ENCODE measurements at regions not wholly inside any gene's neighbourhood (a gene's known extent, or its start where the extent isn't known, plus 50 kb on each side); places are given as distances from the start of the nearest gene placed in this dataset.

DNA sequence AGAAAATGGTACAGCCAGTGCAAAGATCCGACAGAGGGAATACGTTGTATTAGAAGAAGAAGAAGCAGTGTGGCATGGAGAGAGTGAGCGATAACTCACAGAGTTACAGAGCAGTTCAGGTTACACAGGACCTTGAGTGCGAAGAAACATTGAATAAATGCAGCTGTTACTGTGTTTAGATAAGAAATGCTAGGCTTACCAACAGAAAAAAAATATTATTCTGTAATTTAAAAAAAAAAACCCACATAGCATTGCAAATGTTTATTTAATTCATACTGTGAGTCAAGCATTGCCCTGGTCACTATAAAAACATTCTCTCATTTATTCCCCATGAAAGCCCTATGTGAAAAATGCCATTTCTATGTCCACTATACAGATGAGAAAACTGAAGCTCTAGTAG, 373.4 kb upstream of the EPHA7 start:
- DNase-seq (ENCODE audit: low spot score), result no peak
- TF ChIP-seq, protein P1, sequence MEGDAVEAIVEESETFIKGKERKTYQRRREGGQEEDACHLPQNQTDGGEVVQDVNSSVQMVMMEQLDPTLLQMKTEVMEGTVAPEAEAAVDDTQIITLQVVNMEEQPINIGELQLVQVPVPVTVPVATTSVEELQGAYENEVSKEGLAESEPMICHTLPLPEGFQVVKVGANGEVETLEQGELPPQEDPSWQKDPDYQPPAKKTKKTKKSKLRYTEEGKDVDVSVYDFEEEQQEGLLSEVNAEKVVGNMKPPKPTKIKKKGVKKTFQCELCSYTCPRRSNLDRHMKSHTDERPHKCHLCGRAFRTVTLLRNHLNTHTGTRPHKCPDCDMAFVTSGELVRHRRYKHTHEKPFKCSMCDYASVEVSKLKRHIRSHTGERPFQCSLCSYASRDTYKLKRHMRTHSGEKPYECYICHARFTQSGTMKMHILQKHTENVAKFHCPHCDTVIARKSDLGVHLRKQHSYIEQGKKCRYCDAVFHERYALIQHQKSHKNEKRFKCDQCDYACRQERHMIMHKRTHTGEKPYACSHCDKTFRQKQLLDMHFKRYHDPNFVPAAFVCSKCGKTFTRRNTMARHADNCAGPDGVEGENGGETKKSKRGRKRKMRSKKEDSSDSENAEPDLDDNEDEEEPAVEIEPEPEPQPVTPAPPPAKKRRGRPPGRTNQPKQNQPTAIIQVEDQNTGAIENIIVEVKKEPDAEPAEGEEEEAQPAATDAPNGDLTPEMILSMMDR (IDR thresholded peaks at IDR 0.05), result no peak
- ATAC-seq (ENCODE audit: low FRiP score), result no peak

DNA sequence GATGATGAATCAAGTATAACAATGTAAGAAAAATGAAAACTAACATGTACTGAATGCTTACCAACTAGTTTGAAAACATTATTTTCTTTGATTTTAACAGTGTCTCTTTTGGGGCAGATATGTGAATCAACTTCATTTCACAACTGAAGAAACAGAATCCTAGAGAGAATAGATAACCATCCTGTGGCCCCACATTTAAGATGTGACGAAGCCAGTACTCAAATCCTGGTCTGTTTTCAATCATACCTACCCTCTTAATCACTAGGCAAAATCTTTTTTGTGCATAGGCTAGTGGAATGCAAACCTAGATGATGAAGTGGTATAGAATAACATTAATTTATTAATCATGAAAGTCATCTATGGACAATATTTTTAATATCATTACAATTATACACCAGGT, 371.6 kb upstream of the EPHA7 start:
- DNase-seq (ENCODE audit: low spot score), result no peak
- no peak for ATAC-seq (ENCODE audit: low FRiP score)
- TF ChIP-seq, protein P1 (IDR thresholded peaks at IDR 0.05), result no peak

- no peak for ATAC-seq (ENCODE audit: low FRiP score)
- TF ChIP-seq, protein P1 (IDR thresholded peaks at IDR 0.05), result no peak
- no peak for DNase-seq (ENCODE audit: low spot score)
Observed at GRCh38 chr6:93789532-93789931, 370.2 kb upstream of the EPHA7 start.

DNA sequence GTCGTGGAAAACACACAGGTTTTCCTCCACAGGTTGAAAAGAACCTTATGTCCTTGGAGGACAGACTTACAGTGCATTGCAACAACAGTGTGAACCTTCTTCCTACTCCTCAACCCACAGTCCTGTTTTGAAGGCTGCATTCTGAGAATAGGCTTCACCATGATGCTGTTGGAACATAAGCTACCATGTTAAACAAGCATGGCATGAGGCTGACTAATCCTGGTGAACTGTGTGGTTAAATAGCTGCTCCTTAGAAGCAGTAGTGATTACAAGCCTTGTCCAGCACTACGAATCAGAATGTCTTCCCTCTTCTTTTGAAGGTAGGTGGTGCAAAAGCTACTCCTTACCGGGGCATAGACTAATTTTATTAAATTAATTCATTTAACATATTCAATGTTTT, 368.5 kb upstream of the EPHA7 start:
- no peak for ATAC-seq (ENCODE audit: low FRiP score)
- TF ChIP-seq, protein P1 (IDR thresholded peaks at IDR 0.05), result no peak
- no peak for DNase-seq (ENCODE audit: low spot score)

- TF ChIP-seq, protein P1 (IDR thresholded peaks at IDR 0.05), result no peak
- no peak for ATAC-seq (ENCODE audit: low FRiP score)
- DNase-seq (ENCODE audit: low spot score), result no peak
Observed at GRCh38 chr6:93786474-93787330, 367.3 kb upstream of the EPHA7 start.

GRCh38 chr6:93785694-93786030, 366.3 kb upstream of the EPHA7 start:
- ATAC-seq (ENCODE audit: low FRiP score) (no peak), DNase-seq (ENCODE audit: low spot score) (no peak)
- TF ChIP-seq, protein P1 (IDR thresholded peaks at IDR 0.05), result no peak
